ENCODE measurements at regions not wholly inside any gene's neighbourhood (a gene's known extent, or its start where the extent isn't known, plus 50 kb on each side); places are given as distances from the start of the nearest gene placed in this dataset.
"Not testable (repeated sequence)": the region's sequence is repeated elsewhere in the genome, so short reads cannot be mapped to it uniquely, and the experiment has no call there.

DNA sequence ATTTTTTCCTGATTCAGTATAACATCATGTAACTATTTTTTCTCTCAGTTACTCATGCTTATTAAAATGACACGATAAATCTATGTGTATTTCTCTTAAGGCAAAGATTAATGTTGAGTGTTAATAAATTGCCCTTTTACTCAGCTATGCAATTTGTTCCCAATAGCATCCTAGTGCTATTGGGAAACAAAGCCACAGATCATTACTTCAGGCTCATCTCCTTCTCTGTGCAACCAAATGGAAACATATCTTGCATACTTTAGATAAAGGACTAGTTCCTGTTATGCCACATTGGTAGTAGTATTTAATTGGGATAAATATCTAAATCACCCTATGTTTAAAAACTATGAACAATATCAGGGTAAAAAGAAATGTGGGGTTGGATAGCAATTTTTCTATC, 106.2 kb downstream of the PLPPR4 start:
- Histone ChIP-seq H3K4me3 (no peak overlapping the region), H3K27ac (no peak overlapping the region), H3K4me1 (no peaks in the 10 kb centered on the region), H3K27me3 (no peaks in the 10 kb centered on the region), H3K36me3 (no peaks in the 10 kb centered on the region), H3K9me3 (no peaks in the 10 kb centered on the region)
- TF ChIP-seq, protein P1, sequence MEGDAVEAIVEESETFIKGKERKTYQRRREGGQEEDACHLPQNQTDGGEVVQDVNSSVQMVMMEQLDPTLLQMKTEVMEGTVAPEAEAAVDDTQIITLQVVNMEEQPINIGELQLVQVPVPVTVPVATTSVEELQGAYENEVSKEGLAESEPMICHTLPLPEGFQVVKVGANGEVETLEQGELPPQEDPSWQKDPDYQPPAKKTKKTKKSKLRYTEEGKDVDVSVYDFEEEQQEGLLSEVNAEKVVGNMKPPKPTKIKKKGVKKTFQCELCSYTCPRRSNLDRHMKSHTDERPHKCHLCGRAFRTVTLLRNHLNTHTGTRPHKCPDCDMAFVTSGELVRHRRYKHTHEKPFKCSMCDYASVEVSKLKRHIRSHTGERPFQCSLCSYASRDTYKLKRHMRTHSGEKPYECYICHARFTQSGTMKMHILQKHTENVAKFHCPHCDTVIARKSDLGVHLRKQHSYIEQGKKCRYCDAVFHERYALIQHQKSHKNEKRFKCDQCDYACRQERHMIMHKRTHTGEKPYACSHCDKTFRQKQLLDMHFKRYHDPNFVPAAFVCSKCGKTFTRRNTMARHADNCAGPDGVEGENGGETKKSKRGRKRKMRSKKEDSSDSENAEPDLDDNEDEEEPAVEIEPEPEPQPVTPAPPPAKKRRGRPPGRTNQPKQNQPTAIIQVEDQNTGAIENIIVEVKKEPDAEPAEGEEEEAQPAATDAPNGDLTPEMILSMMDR (IDR thresholded peaks at IDR 0.05), result no peak
- FAIRE-seq (no peak), ATAC-seq (no peak), DNase-seq (no peak)
- 57 to 84% methylated on average over 1 of the region's 1 CpG for WGBS, 2 donors
- intact Hi-C loops (cut with DNase I), result no loop called here

DNA sequence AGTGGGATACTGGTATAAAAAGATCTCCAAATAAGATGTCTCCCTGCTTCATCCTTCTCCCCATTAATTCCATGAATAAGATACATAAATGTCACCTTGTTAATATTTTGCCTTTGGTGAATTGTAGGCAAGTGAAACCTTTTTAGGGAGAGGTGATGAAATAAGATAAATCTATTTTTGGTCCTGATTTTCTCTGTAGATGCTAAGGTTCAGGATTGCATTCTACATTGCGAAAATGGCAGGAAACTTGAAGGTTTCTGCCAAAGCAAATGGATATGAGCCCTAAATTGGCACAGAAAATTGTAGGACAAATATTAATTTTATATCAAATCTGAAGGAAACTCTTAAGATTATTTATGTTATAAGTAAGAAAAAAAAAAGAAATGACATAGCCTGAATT, 107.1 kb downstream of the PLPPR4 start:
- Histone ChIP-seq H3K9me3 (no peaks in the 10 kb centered on the region), H3K36me3 (no peaks in the 10 kb centered on the region), H3K4me1 (no peaks in the 10 kb centered on the region), H3K4me3 (no peak overlapping the region), H3K27me3 (no peaks in the 10 kb centered on the region), H3K27ac (no peak overlapping the region)
- ATAC-seq (no peak), DNase-seq (no peak), FAIRE-seq (no peak)
- TF ChIP-seq, protein P1 (IDR thresholded peaks at IDR 0.05), result no peak
- intact Hi-C loops (cut with DNase I), result no loop called here
- WGBS, 2 donors, result 51 to 73% methylated on average over 1 of the region's 1 CpG

DNA sequence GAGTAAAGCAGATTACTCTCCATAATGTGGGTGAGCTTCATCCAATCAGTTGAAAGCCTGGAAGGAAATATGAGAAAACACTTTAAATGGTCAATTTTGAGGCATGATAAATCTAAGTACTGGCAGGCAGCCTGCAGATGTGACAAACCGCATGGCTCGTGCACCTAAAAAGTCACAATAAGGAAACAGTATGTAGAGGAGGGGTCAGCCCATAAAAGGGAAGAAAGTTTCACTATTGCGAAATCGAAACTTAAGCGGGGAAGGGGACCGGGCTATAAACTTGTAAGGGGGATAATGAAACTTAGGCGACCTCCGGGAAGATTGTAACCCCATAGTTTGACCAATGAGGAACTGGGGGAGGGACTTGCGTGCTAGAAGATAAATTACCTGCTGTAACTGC, 109.8 kb downstream of the PLPPR4 start:
- no peaks in the 10 kb centered on the region for H3K4me1 ChIP-seq
- TF ChIP-seq, protein P1 (IDR thresholded peaks at IDR 0.05), result no peak
- no peak for DNase-seq
- no peak for ATAC-seq
- intact Hi-C loops (cut with DNase I), result no loop called here
- no peak for FAIRE-seq
- H3K27ac ChIP-seq, result no peak overlapping the region
- no peak overlapping the region for H3K4me3 ChIP-seq
- 60 to 74% methylated on average over 9 of the region's 9 CpGs for WGBS, 2 donors
- no peaks in the 10 kb centered on the region for H3K36me3 ChIP-seq
- H3K27me3 ChIP-seq, result no peaks in the 10 kb centered on the region
- H3K9me3 ChIP-seq, result no peaks in the 10 kb centered on the region

DNA sequence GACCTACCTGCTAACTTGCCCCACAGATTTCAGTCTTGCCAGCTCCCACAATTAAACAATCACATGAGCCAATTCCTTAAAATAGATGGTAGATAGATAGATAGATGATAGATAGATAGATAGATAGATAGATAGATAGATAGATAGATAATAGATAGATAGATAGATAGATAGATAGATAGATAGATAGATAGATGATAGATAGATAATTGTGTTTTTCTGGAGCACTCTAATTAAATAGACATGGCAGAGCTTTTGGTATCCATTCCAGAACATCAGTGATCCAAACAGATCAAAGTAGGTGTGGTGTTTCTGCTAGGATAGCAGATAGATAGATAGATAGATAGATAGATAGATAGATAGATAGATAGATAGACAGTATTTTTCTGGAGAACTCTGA, 110.4 kb downstream of the PLPPR4 start:
- H3K27ac ChIP-seq; DNase-seq; H3K4me1 ChIP-seq; intact Hi-C loops (cut with DNase I); H3K36me3 ChIP-seq; H3K9me3 ChIP-seq; H3K27me3 ChIP-seq; ATAC-seq; H3K4me3 ChIP-seq; FAIRE-seq: not testable (repeated sequence)

DNA sequence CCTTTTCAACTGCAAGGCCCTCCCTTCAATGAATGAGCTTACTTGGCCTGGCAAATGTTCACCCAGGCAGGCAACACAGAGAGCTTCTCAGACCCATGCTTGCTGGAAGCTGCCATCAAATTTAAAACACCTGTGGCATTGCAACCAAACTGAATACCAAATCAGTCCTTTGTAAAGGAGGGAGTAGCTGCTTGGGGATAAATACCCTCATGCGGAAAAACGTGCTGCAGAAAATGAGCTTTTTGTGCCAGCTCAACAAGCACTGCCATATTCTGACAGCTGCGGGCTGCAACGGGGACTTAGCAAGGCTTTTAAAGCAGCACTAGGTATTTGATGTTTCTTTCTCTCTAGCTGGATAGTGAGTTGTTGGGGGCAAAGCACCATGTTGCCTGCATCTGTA, 119.7 kb downstream of the PLPPR4 start:
- intact Hi-C loops (cut with DNase I), result no loop called here
- TF ChIP-seq, protein P1 (IDR thresholded peaks at IDR 0.05), result no peak
- H3K27me3 ChIP-seq, result no peaks in the 10 kb centered on the region
- DNase-seq (no peak), ATAC-seq (no peak), FAIRE-seq (no peak)
- H3K4me1 ChIP-seq, result no peaks in the 10 kb centered on the region
- no peak overlapping the region for H3K4me3 ChIP-seq
- WGBS, 2 donors, result 65 to 70% methylated on average over 4 of the region's 4 CpGs
- H3K36me3 ChIP-seq, result no peaks in the 10 kb centered on the region
- no peaks in the 10 kb centered on the region for H3K9me3 ChIP-seq
- no peak overlapping the region for H3K27ac ChIP-seq

DNA sequence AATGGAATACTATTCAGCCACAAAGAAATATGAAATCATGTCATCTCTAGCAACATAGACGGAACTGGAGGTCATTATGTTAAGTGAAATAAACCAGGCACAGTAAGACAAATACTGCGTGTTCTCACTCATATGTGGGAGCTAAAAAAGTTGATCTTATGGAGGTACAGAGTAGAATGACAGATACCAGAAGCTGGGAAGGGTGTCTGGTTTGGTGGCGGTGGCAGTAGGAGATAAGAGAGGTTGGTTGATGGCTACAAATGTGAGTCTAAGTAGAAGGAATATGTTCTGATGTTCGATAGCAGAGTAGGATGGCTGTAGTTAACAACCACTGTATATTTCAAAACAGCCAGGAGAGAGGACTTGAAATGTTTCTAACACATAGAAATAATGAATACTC, 121.6 kb downstream of the PLPPR4 start:
- TF ChIP-seq, protein P1 (IDR thresholded peaks at IDR 0.05), result no peak
- no peak for ATAC-seq
- intact Hi-C loops (cut with DNase I), result no loop called here

More for the DNA sequence above, 121.6 kb downstream of the PLPPR4 start:
- no peak for FAIRE-seq
- 63 to 68% methylated on average over 4 of the region's 4 CpGs for WGBS, 2 donors
- Histone ChIP-seq H3K36me3 (no peaks in the 10 kb centered on the region), H3K4me1 (no peaks in the 10 kb centered on the region), H3K27ac (no peak overlapping the region), H3K27me3 (no peaks in the 10 kb centered on the region), H3K4me3 (no peak overlapping the region), H3K9me3 (no peaks in the 10 kb centered on the region)
- no peak for DNase-seq
